ENCODE measurements at regions not wholly inside any gene's neighbourhood (a gene's known extent, or its start where the extent isn't known, plus 50 kb on each side); places are given as distances from the start of the nearest gene placed in this dataset.

DNA sequence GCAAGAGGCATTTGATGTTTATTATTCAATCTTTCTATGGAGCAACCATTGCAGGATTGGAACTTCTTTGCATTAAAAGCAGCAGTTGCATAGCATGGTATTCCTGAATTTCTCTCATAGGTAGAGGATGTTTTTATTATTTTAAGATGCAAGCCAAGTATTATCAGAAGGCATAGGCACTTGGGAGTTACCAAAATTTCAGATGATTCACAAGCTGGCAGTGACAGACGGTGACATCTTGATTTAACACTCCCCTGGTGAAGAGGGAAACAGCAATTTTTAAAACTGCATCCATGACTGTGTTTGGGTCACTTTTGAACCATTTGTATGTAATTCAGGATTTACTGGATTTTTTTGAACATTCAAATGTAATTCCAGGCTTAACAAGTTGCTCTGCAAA lies 654.3 kb downstream of the SLC4A3 start:
- DNase-seq (ENCODE audit: extremely low read depth, low read depth), result no peak
- H3K4me3 ChIP-seq (replicated peaks; ENCODE audit: low read depth, low read length), result no peak overlapping the region
- TF ChIP-seq, protein P1, sequence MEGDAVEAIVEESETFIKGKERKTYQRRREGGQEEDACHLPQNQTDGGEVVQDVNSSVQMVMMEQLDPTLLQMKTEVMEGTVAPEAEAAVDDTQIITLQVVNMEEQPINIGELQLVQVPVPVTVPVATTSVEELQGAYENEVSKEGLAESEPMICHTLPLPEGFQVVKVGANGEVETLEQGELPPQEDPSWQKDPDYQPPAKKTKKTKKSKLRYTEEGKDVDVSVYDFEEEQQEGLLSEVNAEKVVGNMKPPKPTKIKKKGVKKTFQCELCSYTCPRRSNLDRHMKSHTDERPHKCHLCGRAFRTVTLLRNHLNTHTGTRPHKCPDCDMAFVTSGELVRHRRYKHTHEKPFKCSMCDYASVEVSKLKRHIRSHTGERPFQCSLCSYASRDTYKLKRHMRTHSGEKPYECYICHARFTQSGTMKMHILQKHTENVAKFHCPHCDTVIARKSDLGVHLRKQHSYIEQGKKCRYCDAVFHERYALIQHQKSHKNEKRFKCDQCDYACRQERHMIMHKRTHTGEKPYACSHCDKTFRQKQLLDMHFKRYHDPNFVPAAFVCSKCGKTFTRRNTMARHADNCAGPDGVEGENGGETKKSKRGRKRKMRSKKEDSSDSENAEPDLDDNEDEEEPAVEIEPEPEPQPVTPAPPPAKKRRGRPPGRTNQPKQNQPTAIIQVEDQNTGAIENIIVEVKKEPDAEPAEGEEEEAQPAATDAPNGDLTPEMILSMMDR (IDR thresholded peaks at IDR 0.05; ENCODE audit: low read depth, low read length, missing control alignments), result no peak

GRCh38 chr2:220282236-220282635 lies 654.8 kb downstream of the SLC4A3 start:
- no peak for DNase-seq (ENCODE audit: extremely low read depth, low read depth)
- H3K4me3 ChIP-seq (replicated peaks; ENCODE audit: low read depth, low read length), result no peak overlapping the region
- TF ChIP-seq, protein P1 (IDR thresholded peaks at IDR 0.05; ENCODE audit: low read depth, low read length, missing control alignments), result no peak

DNA sequence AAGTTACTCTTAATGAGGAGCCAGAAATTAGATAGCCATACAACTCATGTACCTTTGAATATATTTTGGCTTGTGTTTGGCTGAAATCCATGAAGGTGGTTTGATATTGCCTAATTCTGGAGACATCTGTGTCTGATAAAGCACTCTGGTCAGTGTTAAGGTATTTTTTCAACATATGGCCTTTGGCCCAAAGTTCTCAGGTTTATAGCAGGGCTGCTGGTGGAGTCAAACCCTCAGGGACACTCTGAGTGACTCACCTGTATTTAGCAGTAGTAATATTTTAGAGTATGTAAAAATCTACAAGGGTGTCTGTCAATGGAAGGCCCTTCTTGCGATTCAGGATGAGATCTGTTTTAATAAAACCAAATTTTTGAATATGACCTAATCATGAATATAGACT lies 666.5 kb downstream of the SLC4A3 start:
- H3K4me3 ChIP-seq (replicated peaks; ENCODE audit: low read depth, low read length), result no peak overlapping the region
- TF ChIP-seq, protein P1 (IDR thresholded peaks at IDR 0.05; ENCODE audit: low read depth, low read length, missing control alignments), result no peak
- DNase-seq (ENCODE audit: extremely low read depth, low read depth), result no peak

- no peak overlapping the region for H3K4me3 ChIP-seq (replicated peaks; ENCODE audit: low read depth, low read length)
- TF ChIP-seq, protein P1 (IDR thresholded peaks at IDR 0.05; ENCODE audit: low read depth, low read length, missing control alignments), result peak; percentile 6
- DNase-seq (ENCODE audit: extremely low read depth, low read depth), result no peak
These were observed 668.7 kb downstream of the SLC4A3 start for GRCh38 chr2:220296174-220296573.

- no peak overlapping the region for H3K4me3 ChIP-seq (replicated peaks; ENCODE audit: low read depth, low read length)
- TF ChIP-seq, protein P1 (IDR thresholded peaks at IDR 0.05; ENCODE audit: low read depth, low read length, missing control alignments), result no peak
- DNase-seq (ENCODE audit: extremely low read depth, low read depth), result no peak
These were observed 669.7 kb downstream of the SLC4A3 start for GRCh38 chr2:220297093-220297492.

GRCh38 chr2:220300806-220301205 lies 673.4 kb downstream of the SLC4A3 start:
- TF ChIP-seq, protein P1 (IDR thresholded peaks at IDR 0.05; ENCODE audit: low read depth, low read length, missing control alignments), result no peak
- DNase-seq (ENCODE audit: extremely low read depth, low read depth), result no peak
- H3K4me3 ChIP-seq (replicated peaks; ENCODE audit: low read depth, low read length), result no peak overlapping the region

- H3K4me3 ChIP-seq (replicated peaks; ENCODE audit: low read depth, low read length), result no peak overlapping the region
- no peak for DNase-seq (ENCODE audit: extremely low read depth, low read depth)
- TF ChIP-seq, protein P1 (IDR thresholded peaks at IDR 0.05; ENCODE audit: low read depth, low read length, missing control alignments), result no peak
These were observed 675.3 kb downstream of the SLC4A3 start for GRCh38 chr2:220302756-220303155.

All from HFF-Myc (cell line).